NT2/D1 (cell line): ENCODE measurements at regions not wholly inside any gene's neighbourhood (a gene's known extent, or its start where the extent isn't known, plus 50 kb on each side); places are given as distances from the start of the nearest gene placed in this dataset.

Experiments
- DNase-seq: peaks from one replicate; pipeline ENCODE4 v3.0.0-alpha.2; 2011; ENCODE audit warnings: low read depth, low spot score
- H3K27me3 ChIP-seq: 2 replicates; pipeline ENCODE4 v1.6.0; 2011; ENCODE audit warnings: mild to moderate bottlenecking; ENCODE audit not compliant: insufficient read length, insufficient read depth
- H3K36me3 ChIP-seq: 2 replicates; pipeline ENCODE4 v1.6.1; 2011; ENCODE audit warnings: mild to moderate bottlenecking, low read length, mixed read lengths; ENCODE audit not compliant: insufficient read depth, insufficient read length
- H3K4me1 ChIP-seq: 2 replicates; pipeline ENCODE4 v1.5.1; 2011; ENCODE audit not compliant: insufficient read depth, insufficient read length
- H3K4me3 ChIP-seq: 2 replicates; pipeline ENCODE4 v1.5.1; 2011; ENCODE audit warnings: low read depth; ENCODE audit not compliant: insufficient read length
- H3K9ac ChIP-seq: 2 replicates; pipeline ENCODE4 v1.6.0; 2011; ENCODE audit warnings: low read depth; ENCODE audit not compliant: insufficient read length
- H3K9me3 ChIP-seq: 2 replicates; pipeline ENCODE4 v1.5.1; 2011; ENCODE audit warnings: mild to moderate bottlenecking, low read length; ENCODE audit not compliant: insufficient read depth
- SUZ12 ChIP-seq: IDR thresholded peaks from 2 replicates; pipeline ENCODE4 v1.6.1; 2011; ENCODE audit not compliant: insufficient read length, insufficient read depth; ENCODE audit errors: extremely low read depth
- YY1 ChIP-seq: IDR thresholded peaks from 2 replicates; pipeline ENCODE4 v1.6.1; 2011; ENCODE audit not compliant: insufficient read length, insufficient read depth
- ZNF274 ChIP-seq: IDR thresholded peaks from 2 replicates; pipeline ENCODE4 v1.6.1; 2011; ENCODE audit warnings: mild to moderate bottlenecking, low read depth, low read length

DNA sequence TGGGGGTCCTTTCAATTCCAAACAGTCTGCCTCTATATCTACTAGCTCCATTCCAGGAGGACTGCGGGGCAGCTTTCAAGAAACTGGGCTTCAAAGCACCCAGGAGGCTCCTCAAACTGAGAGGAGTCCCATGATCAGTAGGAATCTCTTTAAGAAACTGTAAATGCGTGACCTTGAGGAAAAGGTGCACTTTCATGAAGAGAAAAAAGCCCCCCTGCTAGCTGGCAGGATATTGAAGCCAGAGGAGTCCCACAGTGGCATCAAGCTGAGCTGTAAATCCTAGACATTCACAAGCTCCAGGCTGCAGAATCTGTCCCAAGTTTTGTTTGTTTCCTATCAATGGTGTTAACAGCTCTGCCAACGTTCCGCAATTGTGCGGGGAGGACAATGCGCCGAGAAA, 790.1 kb downstream of the SLC4A3 start:
- peaks cover 4% of the 10 kb centered on the region; the same call in 1 of the 2 replicates for H3K9me3 ChIP-seq
- no peaks in the 10 kb centered on the region for H3K36me3 ChIP-seq
- no peaks in the 10 kb centered on the region for H3K4me1 ChIP-seq
- no peaks in the 10 kb centered on the region for H3K27me3 ChIP-seq
- H3K4me3 ChIP-seq, result no peak overlapping the region
- no peak overlapping the region for H3K9ac ChIP-seq
- TF ChIP-seq SUZ12 (no peak), YY1 (no peak), ZNF274 (no peak)
- DNase-seq, result peak; percentile 20

DNA sequence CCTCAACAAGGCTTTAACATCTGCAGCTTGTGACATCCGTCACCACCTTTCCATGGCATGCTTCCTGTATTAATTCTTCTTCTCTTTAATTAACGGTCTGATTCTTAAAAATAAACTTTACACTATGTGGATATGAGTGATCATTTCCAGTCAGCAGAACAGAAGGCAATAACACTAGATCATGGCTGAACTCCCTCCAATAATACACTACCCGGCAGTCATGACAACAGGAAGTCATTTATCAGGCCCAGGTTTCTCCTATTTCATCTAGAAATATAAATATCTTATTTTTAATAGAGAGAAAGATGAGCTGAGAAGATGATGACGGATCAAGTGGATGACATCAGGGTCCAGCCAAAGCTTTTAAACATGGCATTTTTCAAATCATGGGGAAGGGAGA, 792.2 kb downstream of the SLC4A3 start:
- no peak overlapping the region for H3K4me3 ChIP-seq
- H3K4me1 ChIP-seq, result no peaks in the 10 kb centered on the region
- no peak overlapping the region for H3K9ac ChIP-seq
- no peaks in the 10 kb centered on the region for H3K27me3 ChIP-seq
- no peak for DNase-seq
- no peak for TF ChIP-seq SUZ12
- TF ChIP-seq ZNF274, result no peak
- TF ChIP-seq YY1, result no peak
- no peaks in the 10 kb centered on the region for H3K9me3 ChIP-seq
- H3K36me3 ChIP-seq, result no peaks in the 10 kb centered on the region

DNA sequence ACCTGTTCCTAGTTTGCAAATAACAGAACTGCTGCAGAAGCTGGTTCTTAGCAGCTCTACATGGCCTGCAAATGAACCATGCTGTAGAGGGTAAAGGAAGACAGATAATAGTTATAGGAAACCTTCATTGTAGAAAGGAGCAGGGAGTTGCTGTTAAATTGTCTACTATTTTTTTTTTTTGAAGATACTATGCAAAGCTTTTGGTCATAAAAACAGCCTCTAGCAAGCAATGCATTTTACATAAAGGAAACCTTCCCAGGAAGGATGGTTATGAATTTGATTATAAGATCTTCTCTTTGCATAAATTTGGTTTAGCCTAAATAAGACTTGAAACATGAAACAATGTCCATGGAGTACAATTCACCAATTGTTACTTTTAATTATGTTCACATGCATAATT, 793.4 kb downstream of the SLC4A3 start:
- Histone ChIP-seq H3K9ac (no peak overlapping the region), H3K27me3 (no peaks in the 10 kb centered on the region), H3K36me3 (no peaks in the 10 kb centered on the region), H3K4me1 (no peaks in the 10 kb centered on the region), H3K9me3 (no peaks in the 10 kb centered on the region), H3K4me3 (no peak overlapping the region)
- no peak for DNase-seq
- TF ChIP-seq SUZ12 (no peak), YY1 (no peak), ZNF274 (no peak)

DNA sequence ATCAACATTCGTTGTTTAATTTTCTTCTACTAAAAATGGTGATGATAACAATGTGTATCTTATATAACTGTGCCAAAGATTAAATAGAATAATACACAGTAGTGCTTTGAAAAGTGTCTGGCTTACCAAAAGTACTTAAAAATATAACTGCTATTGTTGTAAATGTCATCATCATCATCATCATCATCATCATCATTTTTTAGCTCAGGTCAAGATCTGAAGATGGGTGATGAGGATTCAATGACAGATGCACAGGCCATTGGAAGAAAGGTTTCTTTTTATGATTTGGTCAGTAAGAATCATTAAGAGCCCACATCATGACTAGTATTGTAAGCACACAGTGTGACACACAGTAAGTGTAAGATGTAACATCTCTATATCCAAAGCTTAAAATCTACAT, 795.2 kb downstream of the SLC4A3 start:
- DNase-seq, result no peak
- Histone ChIP-seq H3K9ac (no peak overlapping the region), H3K4me1 (no peaks in the 10 kb centered on the region)

DNA sequence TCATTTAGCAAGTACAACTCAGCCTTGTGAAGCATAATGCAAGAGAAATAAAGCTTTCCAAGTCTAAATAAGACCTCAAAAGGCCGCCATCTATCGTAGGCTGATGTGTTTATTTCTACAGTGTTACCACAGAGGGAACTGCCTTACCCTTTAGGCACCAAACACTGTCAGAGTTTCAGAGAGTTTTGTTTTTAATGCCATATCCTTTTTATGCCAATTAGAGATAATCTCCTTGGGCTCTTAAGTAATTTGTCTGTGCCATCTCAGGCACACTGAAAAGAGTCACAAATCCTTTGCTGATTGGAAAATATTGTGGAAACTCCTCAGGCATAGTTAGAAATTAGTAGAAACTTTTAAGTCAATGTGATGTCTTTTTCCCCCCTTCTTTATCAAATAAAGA, 797.1 kb downstream of the SLC4A3 start:
- TF ChIP-seq SUZ12, result no peak
- no peak for TF ChIP-seq YY1
- TF ChIP-seq ZNF274, result no peak
- no peak for DNase-seq
- H3K4me1 ChIP-seq, result no peaks in the 10 kb centered on the region
- H3K9ac ChIP-seq, result no peak overlapping the region
- no peaks in the 10 kb centered on the region for H3K36me3 ChIP-seq
- H3K9me3 ChIP-seq, result no peaks in the 10 kb centered on the region
- H3K27me3 ChIP-seq, result no peaks in the 10 kb centered on the region
- H3K4me3 ChIP-seq, result no peak overlapping the region

More for the DNA sequence above, 795.2 kb downstream of the SLC4A3 start:
- no peaks in the 10 kb centered on the region for H3K27me3 ChIP-seq
- no peak overlapping the region for H3K4me3 ChIP-seq
- H3K9me3 ChIP-seq, result no peaks in the 10 kb centered on the region
- no peaks in the 10 kb centered on the region for H3K36me3 ChIP-seq
- no peak for TF ChIP-seq SUZ12
- no peak for TF ChIP-seq ZNF274
- no peak for TF ChIP-seq YY1

DNA sequence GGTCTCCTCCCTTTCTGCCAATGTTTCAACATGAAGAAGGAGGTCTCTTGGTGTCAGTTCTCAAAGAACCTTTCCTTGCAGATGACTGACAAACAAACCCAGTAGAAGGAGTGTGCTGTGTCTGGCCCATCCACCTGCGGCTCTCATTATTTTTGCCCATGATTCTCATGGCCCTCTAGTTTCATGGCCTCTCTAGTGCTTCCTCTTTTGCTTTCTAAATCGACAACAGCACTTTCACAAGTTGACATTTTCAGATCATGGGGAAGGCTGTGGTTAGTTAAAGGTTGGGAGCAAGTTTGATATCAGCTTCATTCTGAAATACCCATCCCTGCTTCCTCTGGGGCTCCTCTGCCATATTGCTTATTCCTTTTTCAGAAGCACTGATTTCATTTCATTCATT, 805.2 kb downstream of the SLC4A3 start:
- no peak for DNase-seq
- no peaks in the 10 kb centered on the region for H3K36me3 ChIP-seq
- no peak overlapping the region for H3K9ac ChIP-seq
- H3K4me3 ChIP-seq, result no peak overlapping the region
- no peaks in the 10 kb centered on the region for H3K27me3 ChIP-seq
- TF ChIP-seq YY1, result no peak
- TF ChIP-seq ZNF274, result no peak
- no peak for TF ChIP-seq SUZ12
- no peaks in the 10 kb centered on the region for H3K4me1 ChIP-seq
- H3K9me3 ChIP-seq, result no peaks in the 10 kb centered on the region; the same call in 1 of the 2 replicates

DNA sequence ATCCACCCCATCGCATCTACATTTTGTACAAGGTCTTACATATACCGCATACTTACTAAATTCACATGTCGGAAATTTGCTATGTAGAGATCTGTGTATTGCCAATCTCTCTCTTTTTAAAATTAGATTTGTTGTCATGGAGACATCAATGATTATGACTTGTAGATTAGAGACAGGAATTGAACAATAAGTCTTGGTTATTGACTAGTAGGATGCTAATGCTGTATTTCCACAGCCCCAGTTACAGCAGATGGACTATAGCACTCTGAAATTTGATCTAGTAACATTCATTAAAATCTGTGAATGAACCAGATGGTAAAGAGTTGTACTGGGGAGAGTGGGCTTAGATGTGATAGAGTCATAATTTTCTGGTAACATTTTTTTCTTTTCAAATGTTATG, 805.7 kb downstream of the SLC4A3 start:
- TF ChIP-seq YY1 (no peak), ZNF274 (no peak), SUZ12 (no peak)
- H3K9ac ChIP-seq, result no peak overlapping the region
- H3K4me3 ChIP-seq, result no peak overlapping the region
- DNase-seq, result no peak
- no peaks in the 10 kb centered on the region for H3K4me1 ChIP-seq
- H3K36me3 ChIP-seq, result no peaks in the 10 kb centered on the region
- no peaks in the 10 kb centered on the region for H3K27me3 ChIP-seq
- no peaks in the 10 kb centered on the region; the same call in 1 of the 2 replicates for H3K9me3 ChIP-seq
